CMK (cell line): ENCODE measurements at regions not wholly inside any gene's neighbourhood (a gene's known extent, or its start where the extent isn't known, plus 50 kb on each side); places are given as distances from the start of the nearest gene placed in this dataset.

Experiments
- DNase-seq: peaks from one replicate; pipeline ENCODE4 v3.0.0-alpha.2; 2010; ENCODE audit warnings: low read depth

DNA sequence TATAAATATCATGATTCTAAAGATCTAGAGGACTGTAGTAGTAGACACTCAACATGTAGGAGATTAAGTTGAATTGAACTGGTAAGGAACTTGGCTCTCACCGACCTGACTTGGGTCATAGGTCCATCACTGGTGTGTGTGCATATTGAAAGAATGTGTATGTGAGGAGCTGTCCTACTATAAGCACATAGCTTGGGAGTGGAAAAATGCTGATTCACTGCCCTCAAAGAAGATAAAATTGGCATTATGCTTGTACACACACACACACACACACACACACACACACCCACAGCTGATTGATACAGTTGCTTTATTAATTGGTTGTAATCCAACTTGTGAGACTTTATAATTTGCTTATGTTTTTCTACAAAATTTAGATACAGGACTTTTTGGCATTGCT is 411.0 kb upstream of the NR2F2 start:
- DNase-seq: peak; percentile 25

DNA sequence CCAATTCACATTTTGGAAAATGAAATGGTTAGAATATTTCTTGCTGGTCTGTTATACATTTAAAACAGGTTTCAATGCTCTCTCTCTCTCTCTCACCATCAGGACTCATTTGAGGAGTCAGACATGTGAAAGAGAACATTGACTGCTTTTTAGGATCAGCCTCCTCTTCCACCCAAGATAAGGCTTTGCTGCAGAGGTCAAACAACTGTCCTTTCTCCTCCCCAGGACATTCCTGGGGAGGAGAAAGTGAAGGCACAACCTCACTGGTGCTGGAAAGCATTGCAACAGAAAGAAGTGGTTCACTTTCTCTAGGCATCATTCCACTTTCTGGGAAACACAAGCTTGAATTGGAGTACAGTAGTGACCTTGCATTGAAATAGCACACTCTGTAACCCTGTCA is 409.1 kb upstream of the NR2F2 start:
- no peak for DNase-seq

DNA sequence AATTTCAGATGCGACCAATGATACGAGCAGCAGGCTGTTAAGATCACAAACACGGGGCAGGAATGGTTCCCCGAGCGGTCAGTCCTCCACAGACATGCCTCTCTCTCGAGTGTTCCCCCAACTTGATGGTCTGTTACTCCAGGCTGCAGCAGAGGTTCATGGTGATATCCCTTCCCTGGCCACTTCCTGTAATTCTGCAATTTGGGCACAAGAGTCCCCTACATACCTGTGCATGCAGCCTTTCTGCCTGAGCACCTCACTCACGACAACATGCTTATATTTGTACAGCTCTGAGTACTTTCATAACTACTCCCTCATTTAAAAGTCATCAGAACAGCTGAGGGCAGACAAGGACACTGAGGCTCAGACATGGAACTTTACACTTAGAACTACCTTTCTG is 408.1 kb upstream of the NR2F2 start:
- no peak for DNase-seq

DNA sequence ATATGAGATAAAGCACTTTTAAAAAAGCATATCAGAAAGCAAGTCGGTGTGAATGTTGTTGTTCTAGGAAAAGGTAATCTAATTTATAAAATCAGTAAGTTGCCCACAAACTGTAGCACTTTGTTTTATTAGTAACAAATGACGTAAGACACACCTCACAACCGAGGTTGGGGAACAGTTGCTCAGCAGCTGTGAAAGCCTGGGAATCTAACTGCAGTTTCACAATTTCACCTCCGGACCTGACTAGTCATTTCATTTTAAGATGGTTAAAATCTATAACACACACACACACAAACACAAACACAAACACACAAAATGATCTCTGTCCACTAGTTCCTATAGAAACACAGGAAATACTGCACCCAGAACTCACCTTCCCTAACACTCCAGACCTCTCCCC is 406.7 kb upstream of the NR2F2 start:
- DNase-seq: no peak

DNA sequence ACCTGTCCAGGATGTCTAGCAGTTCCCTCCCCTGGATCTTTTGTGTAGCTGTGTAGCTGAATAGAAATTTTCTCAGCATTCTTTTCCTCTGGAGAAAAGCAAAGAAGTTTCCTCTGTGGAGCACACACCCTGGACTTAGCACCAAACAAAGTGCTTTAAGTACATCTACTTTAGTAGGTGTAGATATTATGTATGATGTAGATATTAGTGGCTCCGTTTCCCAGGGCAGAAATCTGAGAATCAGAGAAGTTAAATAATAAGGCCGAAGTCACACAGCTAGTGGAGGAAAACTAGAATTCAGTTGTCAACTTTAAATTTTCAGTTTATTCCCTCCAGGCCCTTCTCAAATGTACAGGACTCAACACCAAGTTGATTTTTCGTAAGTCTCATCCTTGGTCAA is 401.7 kb upstream of the NR2F2 start:
- no peak for DNase-seq

DNA sequence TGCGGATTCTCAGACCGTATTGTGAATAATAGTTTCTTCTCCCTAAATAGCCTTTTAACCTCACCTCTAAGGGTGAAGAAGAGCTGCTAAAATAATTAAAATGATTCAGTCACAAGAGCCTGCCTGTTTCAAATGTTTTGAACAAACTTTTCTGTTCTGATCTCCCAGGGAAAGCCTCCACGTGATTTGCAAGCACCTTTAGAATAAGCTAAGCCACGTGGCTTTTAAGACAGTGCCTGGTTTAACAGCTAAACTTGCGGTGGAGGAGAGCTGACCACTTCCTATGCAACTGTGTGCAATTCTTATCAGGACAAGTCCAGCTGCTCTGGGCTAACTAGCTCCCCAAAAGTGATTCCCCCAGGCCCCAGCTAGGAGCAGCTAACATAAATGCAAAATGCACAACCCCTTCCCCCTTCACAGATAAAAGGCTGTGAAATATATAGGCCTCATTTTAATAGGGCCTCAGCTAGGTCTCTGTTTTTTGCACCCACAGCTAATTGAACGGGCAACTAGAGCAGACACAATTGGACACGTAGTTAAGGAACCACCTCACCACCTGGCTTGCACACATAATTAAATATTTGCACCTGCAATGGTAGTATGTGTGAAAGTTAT is 401.2 kb upstream of the NR2F2 start:
- DNase-seq: peak; percentile 99

DNA sequence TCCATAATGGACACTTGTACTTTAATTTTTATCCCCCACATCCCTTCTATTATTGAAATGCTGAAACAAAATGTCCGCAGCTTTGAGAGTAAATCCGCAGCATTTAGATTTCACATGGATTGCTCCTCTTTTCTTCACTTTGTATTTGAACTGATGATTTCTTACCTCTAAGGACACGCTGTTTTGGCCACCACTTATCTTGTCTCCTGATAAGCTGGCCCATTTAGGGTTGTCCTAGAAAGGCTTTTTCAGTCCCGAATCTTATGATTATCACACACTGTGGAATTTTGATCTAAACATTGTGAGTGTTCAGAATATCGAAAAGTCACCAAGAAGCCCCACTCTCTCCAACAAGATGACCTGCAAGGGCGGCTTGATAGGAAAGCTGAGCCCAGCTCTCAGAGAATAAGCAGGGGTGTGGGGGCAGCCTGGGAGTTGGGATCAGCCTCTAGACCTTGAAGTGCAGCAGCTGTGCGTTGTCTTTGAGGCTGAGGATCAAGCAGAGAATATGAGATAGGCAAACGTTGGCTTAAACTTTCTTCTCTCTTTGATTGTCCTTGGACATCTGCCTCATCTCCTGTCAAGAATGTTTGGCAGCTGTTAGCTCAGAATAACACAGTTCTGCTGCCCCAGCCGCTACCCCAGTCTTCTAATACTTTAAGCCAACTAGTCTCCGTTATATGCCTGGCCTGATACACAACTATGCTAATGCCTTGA is 399.7 kb upstream of the NR2F2 start:
- peak; percentile 14 for DNase-seq

DNA sequence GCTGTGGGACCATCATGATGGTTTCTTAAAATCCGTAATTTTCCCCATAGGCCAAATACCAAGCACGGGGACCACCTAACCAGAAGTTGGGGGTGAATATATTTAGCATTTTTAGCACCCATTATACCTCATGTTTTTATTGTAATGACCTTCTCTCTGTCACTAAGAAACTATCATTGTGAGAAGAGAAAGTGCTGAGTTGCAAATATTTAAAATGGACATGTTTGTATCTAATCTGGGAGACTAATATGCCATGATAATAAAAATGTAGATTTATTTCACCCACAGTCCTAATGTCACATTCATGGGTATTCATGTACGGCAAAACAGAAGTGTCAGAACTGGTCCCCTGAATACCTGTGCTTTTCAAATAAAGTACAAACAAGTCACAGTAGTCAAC is 398.9 kb upstream of the NR2F2 start:
- no peak for DNase-seq

DNA sequence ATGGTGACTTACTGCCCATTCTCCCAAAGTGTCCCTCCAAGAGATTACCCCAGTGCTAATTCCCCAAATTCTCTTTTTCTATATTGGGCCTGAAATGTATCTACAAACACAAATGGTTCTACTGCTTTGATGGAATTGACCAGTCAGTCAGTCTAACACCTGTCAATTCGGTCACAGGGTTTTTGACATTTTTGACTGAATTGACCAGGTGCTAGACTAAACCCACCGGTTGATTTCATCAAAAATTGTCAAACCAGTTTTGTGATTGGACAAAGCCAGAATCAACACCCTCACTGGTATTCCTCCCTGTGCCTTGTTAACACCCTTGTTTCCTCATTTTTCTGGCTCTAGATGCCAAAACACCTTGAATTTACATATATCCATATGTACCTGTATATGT is 398.4 kb upstream of the NR2F2 start:
- no peak for DNase-seq

DNA sequence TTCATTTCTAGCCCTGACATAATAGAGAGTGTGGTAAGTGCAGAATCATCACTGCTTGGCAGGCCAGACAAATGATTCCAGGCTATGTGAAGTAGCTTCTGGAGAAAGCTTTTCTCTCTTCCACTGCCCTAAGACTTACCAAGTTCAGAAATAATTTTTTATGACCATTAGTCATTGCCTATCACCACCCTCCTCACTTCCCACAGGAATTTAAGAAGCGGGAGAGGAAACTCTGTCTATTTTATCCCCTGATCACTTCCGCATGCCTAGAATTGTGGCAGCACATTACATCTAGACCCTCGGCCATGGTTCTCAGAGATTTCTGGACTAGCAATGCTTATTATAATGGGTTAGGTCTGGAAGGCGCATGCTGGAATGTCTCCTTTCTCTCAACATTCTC is 397.8 kb upstream of the NR2F2 start:
- no peak for DNase-seq

DNA sequence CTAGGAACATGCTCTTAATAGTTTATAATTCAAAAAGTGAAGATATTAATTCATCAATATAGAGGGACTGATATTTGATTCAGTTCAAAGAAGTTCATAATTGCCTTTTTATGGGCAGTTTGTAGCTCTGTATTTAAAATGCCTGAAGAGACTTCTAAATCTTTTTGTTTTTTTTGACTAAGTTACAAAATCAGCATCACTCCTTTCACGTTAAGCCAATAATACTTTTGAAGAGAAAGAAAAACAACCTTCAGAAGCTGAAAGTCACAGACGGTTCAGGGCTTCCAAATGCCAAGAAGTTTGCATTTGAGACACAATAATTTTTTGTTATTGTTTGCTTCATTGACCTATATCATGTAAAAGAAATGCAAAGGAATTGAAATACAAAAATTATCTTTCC is 394.6 kb upstream of the NR2F2 start:
- DNase-seq: no peak

DNA sequence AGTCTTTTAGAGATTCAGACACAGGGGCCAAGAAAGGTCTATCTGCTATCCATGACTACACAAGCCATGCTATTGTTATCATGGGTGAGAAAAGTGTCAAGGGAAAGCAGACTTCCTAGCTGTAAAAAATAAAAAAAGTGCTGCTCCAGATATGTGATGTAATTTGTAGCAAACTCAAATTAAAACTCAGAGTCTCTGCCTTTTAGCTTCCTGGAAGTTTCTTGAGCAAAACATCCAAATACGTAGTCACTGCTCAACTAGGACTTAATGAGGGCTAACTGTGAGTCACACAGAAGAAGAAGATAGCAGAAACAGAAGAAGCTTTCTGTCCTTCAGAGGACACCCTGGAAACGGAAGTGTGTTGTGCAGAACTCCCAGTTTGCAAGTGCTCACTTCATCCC is 393.4 kb upstream of the NR2F2 start:
- no peak for DNase-seq

DNA sequence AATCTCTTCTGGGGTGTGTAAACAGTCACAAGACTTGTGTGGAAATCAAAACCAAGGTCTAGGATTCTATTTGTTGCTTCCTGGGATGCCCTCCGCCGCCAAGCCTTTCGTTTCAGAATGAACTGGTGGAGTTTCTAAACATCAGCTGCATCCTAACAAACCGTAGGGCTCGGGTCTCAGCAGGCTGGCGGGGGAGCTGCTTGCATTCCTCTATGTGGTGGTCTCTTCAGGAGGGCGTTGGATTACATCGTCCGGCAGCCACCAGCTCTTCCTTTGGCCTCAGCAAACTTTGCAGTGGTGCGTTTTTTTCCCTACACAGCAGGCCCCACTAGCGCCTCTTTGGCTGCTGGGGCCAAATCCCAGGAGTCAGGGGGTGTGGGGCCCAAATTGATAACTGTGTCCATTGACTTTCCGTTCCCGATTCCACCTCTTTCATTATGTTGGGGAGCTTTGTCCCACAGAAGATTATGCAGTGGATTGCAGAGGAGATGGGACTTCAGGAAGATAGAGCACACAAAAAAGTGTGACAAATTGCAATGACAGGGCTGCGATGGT is 390.0 kb upstream of the NR2F2 start:
- DNase-seq: no peak

DNA sequence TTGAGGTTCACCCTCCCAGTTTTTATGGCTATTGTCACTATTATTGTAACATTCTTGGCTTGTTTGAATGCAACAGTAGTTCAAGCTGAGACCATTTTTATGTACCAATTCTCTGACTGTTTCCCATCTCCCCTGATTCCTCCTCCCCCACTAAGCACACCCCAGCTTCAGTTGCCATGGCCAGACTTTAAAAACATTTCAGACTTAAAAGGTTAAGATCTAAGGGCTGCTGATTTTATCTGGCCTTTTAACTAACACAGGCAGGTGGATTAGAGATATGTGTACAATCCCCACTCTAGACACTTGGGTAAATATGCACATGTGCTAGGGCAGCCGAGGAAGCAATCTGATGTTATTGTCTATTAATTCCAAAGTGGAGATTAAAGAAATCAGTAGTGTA is 386.3 kb upstream of the NR2F2 start:
- no peak for DNase-seq

DNA sequence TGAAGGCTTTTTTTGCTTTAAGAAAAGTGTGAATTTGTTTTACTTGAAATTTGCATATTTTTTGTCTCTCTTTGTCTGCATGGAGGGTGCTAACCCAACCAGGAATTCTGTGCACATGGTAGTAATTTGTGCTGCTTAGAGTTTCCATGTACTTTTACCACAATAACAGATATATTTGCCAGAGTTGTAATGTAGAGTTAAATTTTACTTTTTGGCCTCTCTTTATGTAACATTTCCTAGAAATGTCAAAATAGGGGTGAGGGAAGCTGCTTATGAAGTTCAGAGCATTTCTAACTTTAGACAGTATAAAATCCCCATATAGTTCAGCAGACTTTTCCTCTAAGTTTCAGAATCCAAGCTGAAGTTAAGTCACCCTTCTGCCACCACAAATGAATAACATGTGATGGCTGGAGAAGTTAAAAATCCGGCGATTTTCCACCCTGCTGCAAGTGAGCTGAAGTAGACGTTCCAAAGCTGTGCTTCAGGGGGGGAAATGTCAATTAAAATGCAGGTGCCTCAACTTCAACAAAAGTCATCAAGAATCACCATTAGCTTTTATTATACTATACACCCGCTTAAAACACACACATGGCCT is 385.7 kb upstream of the NR2F2 start:
- no peak for DNase-seq

DNA sequence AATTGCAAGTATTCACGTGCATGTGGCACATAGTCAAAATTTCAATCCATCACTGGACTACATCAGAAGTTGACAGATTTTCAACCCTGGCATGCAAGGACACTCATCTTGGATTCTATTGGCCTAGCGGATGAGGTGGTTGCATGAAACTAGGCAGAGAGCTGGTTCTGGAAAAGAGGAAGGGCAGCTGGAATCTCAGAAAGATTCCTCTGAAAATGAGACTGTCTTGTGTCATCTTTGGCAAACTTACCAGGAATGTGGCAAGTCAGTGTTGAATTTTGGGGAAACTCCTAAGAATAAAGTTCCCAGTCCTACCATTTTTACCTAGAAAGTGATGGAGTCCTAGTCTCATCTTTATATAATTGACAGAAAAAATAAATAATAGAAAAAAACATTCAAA is 384.3 kb upstream of the NR2F2 start:
- no peak for DNase-seq

DNA sequence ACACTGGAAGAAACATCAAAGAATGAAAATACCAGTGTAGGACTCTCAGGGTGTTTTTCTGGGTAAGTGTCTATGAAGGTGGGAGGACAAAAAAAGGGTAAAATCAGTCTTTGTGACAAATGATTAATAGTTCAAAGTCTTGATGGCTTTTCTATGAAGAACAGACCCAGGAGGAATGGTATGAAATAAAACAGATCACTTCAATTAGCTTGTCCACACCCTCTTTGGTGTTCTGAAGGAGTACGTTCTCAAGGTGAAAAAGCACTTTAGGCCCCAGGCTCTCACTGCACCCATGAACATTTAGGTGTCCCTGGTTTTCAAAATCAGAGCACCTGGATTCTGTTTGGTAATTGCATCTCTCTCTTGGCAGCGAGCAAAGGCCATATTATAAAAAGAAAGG is 383.6 kb upstream of the NR2F2 start:
- no peak for DNase-seq

DNA sequence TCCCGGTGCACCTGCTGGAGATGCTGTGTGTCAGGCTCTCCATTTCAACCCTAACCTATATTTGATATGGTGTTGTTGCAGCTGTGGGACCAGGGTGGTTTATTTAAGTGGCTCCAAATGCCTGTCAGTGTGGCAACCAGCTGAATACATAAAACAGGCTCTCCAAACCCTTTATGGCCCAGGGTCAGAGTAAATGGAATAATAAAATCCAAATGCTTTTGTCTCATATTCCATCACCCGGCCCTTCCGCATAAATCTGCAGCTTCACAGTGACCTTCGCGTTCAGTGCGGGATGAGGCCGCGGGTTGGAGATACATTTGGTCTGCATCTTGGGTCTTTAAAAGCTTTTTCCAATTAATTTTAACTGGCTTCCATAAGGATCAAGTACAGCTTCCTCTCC is 382.1 kb upstream of the NR2F2 start:
- no peak for DNase-seq

DNA sequence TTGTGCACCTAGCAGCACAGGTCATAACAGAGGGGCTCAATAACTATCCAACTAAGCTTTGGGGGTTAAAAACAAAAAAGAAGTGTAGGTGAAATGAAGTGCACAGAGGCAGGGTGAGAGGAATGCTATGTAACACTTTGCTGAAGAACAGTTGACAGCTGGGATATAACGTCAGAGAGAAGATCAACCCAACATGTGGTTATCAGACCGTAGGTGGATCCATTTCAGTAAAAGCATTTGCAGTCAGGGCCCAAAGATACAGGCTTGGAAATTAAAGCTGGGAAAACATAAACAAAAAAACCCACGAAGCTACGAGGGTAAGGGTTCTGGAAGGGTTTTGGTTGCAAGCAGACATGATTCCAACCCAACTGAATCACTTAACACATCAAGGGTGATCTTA is 377.5 kb upstream of the NR2F2 start:
- DNase-seq: no peak

DNA sequence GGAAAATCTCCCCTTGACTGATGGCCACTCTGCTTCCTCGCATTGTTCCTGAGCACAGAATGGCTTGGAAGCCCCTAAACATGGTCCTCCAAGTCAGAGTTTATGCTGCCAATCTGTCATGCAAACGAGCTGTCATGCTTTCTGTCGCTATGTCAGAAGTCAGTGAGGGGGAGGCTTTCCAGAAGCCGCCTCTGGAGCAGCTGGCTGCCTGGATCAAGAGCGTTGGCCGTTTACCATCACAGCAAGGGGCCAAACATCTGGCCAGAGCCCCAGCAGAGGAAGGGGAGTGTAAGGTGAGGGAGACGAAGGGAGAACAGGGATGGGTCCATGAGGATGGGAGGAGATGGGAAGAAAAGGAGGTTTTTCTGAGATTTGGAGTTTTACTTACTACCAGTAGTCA is 372.6 kb upstream of the NR2F2 start:
- DNase-seq: no peak

DNA sequence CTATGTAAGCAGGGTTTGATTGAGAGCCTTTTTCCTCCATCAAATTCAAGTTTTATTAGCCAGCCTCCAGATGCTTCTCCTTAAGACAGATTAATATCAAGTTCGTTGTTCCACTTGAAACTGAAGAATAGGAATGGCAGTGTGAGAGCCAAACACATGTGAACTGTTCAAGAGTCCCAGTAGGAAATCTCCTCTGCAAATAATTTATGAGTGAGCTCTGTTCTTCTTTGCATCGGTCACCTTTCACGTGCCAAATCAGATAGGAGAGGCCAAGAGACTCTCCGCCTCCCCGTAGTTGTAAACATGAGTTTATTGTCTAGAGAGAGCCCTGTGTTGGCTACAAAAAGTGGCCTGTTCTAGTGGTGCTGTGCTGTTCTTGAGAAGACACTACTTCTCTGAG is 372.1 kb upstream of the NR2F2 start:
- no peak for DNase-seq

DNA sequence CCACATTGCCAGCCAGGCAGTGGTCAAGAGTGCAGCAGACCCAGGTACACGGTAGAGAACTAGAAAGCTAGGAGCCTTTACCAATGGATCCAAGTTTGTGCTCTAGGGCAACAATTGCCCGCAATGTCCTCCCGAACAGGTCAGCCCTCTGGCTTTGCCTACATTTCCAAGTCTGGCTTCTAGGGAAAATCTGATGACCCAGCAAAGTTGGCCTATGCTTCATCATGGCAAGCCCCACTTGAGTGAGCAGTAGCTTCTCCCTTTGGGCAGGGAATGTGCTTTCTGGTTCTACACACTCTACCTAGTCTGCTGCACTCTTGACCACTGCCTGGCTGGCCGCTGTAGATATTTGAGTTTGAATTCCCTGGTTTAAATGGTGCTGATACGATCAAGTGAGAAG is 361.6 kb upstream of the NR2F2 start:
- DNase-seq: no peak

DNA sequence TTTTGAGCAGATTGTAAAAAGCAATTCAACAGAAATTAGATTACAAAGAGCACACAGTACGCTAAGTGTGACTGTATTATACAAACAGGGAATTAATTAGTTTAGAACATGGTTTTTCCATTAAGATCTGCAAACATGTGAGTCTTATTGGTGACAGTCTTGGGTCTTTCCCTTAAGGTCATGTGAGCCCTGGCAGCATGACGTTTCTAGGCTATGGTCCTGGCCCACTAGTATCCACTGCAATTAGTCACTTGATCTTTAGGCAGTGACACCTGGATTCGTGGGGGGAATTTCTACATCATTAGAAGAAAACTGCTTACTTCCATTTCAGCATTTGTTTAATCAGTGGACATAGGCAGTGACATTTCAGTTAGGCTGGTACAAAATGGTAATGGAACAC is 360.2 kb upstream of the NR2F2 start:
- DNase-seq: no peak
